Osteocyte (in vitro differentiated cells): ENCODE measurements at regions not wholly inside any gene's neighbourhood (a gene's known extent, or its start where the extent isn't known, plus 50 kb on each side); places are given as distances from the start of the nearest gene placed in this dataset.

Experiments
- DNase-seq: peaks from one replicate; pipeline ENCODE4 v3.0.0; 2021; ENCODE audit warnings: mixed read lengths; ENCODE audit not compliant: unreplicated experiment; ENCODE audit errors: extremely low spot score
- H3K27ac Mint-ChIP-seq: one replicate; pipeline ENCODE4 v1.8.0; 2021; ENCODE audit warnings: mild to moderate bottlenecking, mixed read lengths; ENCODE audit not compliant: unreplicated experiment
- H3K27me3 Mint-ChIP-seq: one replicate; pipeline ENCODE4 v1.8.0; 2021; ENCODE audit warnings: mixed read lengths; ENCODE audit not compliant: unreplicated experiment
- H3K36me3 Mint-ChIP-seq: one replicate; pipeline ENCODE4 v1.8.0; 2021; ENCODE audit warnings: mixed read lengths; ENCODE audit not compliant: unreplicated experiment
- H3K4me1 Mint-ChIP-seq: one replicate; pipeline ENCODE4 v1.8.0; 2021; ENCODE audit warnings: mixed read lengths; ENCODE audit not compliant: unreplicated experiment
- H3K4me3 Mint-ChIP-seq: one replicate; pipeline ENCODE4 v1.8.0; 2021; ENCODE audit warnings: mild to moderate bottlenecking, moderate library complexity, mixed read lengths; ENCODE audit not compliant: unreplicated experiment
- H3K9me3 Mint-ChIP-seq: one replicate; pipeline ENCODE4 v1.8.0; 2021; ENCODE audit warnings: mixed read lengths; ENCODE audit not compliant: unreplicated experiment
- TF ChIP-seq, protein P1 (sequence below): fragments of 200-600 bp; sonication (generic); IDR thresholded peaks from 2 replicates; pipeline ENCODE4 v1.5.0; 2021; ENCODE audit warnings: antibody characterized with exemption, mild to moderate bottlenecking, moderate library complexity

DNA sequence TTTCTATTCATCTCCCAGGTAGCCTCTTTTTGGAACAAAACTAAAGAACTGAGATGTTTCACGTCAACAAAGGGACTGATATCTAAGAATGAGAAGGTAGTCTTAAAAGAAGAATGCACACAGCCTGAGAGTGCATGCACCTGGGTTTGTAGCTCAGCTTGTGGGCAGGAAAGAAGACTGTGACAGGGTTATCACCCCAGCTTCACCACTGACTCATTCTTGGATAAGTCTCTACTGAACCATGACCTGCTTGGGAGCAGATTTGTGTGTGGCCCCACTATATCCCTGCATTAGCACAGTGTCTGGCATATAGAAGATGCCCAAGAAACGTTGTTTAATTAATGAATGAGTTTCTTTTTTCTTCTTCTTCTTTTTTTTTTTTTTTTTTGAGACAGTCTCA is 187.5 kb downstream of the GPAM start:
- TF ChIP-seq, protein P1, sequence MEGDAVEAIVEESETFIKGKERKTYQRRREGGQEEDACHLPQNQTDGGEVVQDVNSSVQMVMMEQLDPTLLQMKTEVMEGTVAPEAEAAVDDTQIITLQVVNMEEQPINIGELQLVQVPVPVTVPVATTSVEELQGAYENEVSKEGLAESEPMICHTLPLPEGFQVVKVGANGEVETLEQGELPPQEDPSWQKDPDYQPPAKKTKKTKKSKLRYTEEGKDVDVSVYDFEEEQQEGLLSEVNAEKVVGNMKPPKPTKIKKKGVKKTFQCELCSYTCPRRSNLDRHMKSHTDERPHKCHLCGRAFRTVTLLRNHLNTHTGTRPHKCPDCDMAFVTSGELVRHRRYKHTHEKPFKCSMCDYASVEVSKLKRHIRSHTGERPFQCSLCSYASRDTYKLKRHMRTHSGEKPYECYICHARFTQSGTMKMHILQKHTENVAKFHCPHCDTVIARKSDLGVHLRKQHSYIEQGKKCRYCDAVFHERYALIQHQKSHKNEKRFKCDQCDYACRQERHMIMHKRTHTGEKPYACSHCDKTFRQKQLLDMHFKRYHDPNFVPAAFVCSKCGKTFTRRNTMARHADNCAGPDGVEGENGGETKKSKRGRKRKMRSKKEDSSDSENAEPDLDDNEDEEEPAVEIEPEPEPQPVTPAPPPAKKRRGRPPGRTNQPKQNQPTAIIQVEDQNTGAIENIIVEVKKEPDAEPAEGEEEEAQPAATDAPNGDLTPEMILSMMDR: no peak
- Mint-ChIP-seq H3K9me3 (peaks cover 5% of the 10 kb centered on the region), H3K4me3 (no peak overlapping the region), H3K27me3 (no peaks in the 10 kb centered on the region), H3K36me3 (no peaks in the 10 kb centered on the region), H3K27ac (no peak overlapping the region), H3K4me1 (no peaks in the 10 kb centered on the region)
- DNase-seq: no peak

DNA sequence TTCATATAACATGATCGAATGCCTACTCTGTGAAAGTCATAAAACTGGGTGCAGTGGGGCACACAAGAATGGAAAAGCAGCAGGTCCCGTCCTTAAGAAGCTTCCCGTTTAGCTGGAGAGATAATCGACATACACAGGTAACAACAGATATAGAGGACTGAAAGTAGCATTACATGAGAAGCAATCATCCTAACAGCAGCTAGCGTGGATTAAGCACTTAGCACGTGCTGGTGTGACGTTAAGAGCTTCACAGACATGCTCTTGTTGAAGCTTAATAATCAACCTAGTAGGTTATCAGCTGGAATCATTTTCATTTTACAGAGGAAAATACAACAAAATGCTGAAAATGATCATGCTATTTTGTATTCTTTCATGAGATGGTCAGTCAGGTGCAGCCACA is 184.8 kb downstream of the GPAM start:
- Mint-ChIP-seq H3K27ac (no peak overlapping the region), H3K4me3 (no peak overlapping the region)

DNA sequence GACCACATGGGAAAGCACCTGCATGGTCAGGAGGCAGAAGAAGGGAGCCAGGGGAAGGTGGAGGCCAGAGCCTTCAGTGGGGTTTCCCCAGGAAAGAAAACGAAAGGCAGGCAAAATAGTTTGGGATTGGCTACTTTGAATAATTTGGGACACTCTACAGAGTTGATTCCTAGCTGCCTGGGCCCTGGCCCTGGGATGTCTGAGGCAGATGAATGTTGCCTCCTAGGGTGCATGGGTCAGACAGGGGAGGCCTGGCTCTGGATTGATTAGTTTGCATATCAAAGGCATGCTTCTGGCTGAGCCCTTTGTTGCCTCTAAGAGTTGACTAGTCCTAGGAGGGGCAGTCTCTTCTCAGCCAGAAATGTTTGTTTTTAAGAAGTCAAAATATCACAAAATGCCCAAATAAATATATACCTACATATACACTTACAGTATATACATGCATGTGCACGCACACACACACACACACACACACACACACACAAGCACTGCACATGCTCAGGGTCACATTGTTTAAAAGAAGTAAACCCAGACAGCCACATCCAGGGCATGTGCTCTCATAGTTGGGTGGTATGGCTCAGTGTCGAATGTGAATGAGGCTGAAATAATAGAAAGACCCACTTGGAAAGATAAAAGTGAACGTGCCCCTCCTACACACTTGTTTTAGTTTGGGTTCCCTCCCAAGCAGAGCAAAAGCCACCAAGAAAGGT is 184.2 kb downstream of the GPAM start:
- Mint-ChIP-seq H3K9me3 (peaks cover 14% of the 10 kb centered on the region), H3K27me3 (no peaks in the 10 kb centered on the region), H3K36me3 (no peaks in the 10 kb centered on the region), H3K4me1 (no peaks in the 10 kb centered on the region), H3K4me3 (no peak overlapping the region), H3K27ac (no peak overlapping the region)
- DNase-seq: no peak
- TF ChIP-seq, protein P1: no peak

More for the DNA sequence above, 184.8 kb downstream of the GPAM start:
- TF ChIP-seq, protein P1: no peak
- no peaks in the 10 kb centered on the region for H3K27me3 Mint-ChIP-seq
- H3K36me3 Mint-ChIP-seq: no peaks in the 10 kb centered on the region
- H3K4me1 Mint-ChIP-seq: no peaks in the 10 kb centered on the region
- DNase-seq: no peak
- peaks cover 14% of the 10 kb centered on the region for H3K9me3 Mint-ChIP-seq

DNA sequence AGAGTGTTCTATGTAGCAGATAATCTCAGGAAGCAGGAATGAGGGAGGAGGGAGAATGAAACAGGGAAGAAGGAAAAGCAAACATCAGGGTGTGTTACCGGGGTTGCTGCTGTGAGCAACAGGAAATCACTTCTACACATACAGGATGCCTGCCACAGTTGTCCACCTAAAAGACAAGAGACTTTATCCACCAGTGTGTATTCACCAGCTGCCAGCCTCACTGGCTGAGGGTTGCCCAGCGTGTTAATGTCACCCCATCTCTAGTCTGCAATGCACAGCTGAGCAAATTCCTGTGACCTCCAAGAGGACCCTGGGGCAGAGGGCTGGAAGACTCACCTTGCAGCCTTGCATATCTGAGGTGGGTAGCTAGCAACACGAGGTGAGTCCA is 183.7 kb downstream of the GPAM start:
- Mint-ChIP-seq H3K4me3 (no peak overlapping the region), H3K36me3 (no peaks in the 10 kb centered on the region), H3K4me1 (no peaks in the 10 kb centered on the region), H3K27me3 (no peaks in the 10 kb centered on the region), H3K27ac (no peak overlapping the region), H3K9me3 (peaks cover 14% of the 10 kb centered on the region)
- TF ChIP-seq, protein P1: no peak
- no peak for DNase-seq

DNA sequence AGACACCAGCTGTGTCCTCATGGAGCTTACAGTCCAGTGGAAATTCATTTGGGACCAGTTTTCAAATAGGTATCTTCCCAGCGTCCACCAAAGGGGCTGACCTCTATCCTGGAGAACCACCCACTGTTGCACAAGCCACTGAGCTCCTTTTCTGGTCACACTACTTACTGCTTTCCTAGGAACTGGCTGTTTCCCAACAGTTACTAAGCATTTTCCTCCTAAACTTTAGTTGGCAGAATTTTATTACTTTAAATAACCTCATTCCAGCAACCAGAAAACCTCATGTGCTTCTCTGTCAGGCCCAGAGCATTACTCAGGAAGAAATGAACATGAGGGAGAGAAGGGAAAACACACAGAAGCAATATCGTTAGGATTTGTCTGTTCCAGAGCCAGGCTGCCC is 183.1 kb downstream of the GPAM start:
- Mint-ChIP-seq H3K4me1 (no peaks in the 10 kb centered on the region), H3K27me3 (no peaks in the 10 kb centered on the region), H3K36me3 (no peaks in the 10 kb centered on the region), H3K27ac (no peak overlapping the region), H3K4me3 (no peak overlapping the region), H3K9me3 (peaks cover 12% of the 10 kb centered on the region)
- no peak for DNase-seq
- TF ChIP-seq, protein P1: no peak
